ENCODE measurements at regions not wholly inside any gene's neighbourhood (a gene's known extent, or its start where the extent isn't known, plus 50 kb on each side); places are given as distances from the start of the nearest gene placed in this dataset.

DNA sequence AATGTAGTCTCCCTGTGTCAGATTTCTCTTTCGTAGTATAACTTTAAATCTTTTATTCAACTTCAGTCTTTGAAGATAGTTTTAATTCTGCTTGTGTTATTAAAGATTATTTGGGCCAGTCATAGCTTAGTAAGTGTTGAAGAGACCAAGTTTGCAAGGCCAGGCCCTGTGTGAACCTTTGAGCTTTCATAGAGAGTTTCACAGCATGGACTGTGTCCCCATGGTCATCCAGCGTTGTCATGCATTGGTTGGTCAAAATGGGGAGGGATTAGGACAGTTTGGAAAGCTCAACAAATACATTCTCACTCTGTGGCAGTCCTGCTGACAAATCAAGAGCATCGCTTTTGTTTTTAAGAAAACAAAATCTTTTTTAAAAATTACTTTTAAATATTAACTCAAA is 74.6 kb upstream of the FAM83B start:
- TF ChIP-seq, protein P1, sequence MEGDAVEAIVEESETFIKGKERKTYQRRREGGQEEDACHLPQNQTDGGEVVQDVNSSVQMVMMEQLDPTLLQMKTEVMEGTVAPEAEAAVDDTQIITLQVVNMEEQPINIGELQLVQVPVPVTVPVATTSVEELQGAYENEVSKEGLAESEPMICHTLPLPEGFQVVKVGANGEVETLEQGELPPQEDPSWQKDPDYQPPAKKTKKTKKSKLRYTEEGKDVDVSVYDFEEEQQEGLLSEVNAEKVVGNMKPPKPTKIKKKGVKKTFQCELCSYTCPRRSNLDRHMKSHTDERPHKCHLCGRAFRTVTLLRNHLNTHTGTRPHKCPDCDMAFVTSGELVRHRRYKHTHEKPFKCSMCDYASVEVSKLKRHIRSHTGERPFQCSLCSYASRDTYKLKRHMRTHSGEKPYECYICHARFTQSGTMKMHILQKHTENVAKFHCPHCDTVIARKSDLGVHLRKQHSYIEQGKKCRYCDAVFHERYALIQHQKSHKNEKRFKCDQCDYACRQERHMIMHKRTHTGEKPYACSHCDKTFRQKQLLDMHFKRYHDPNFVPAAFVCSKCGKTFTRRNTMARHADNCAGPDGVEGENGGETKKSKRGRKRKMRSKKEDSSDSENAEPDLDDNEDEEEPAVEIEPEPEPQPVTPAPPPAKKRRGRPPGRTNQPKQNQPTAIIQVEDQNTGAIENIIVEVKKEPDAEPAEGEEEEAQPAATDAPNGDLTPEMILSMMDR (IDR thresholded peaks at IDR 0.05; ENCODE audit: low read depth, low read length): no peak
- TF ChIP-seq, protein P2, sequence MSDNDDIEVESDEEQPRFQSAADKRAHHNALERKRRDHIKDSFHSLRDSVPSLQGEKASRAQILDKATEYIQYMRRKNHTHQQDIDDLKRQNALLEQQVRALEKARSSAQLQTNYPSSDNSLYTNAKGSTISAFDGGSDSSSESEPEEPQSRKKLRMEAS (IDR thresholded peaks at IDR 0.05; ENCODE audit: low read depth, low read length): no peak
- TF ChIP-seq POLR2A (IDR thresholded peaks at IDR 0.05; ENCODE audit: extremely low read depth, insufficient read length) (no peak), MYC (IDR thresholded peaks at IDR 0.05; ENCODE audit: low read depth, low read length) (no peak)
- DNase-seq (ENCODE audit: low read depth): no peak

GRCh38 chr6:54772610-54773009 is 74.0 kb upstream of the FAM83B start:
- TF ChIP-seq, protein P1 (IDR thresholded peaks at IDR 0.05; ENCODE audit: low read depth, low read length): no peak
- TF ChIP-seq, protein P2 (IDR thresholded peaks at IDR 0.05; ENCODE audit: low read depth, low read length): no peak
- TF ChIP-seq MYC (IDR thresholded peaks at IDR 0.05; ENCODE audit: low read depth, low read length) (no peak), POLR2A (IDR thresholded peaks at IDR 0.05; ENCODE audit: extremely low read depth, insufficient read length) (no peak)
- no peak for DNase-seq (ENCODE audit: low read depth)
- H3K4me3 ChIP-seq (ENCODE audit: low read depth, low read length): no peak overlapping the region

More for the DNA sequence above, 74.6 kb upstream of the FAM83B start:
- H3K4me3 ChIP-seq (ENCODE audit: low read depth, low read length): no peak overlapping the region

- TF ChIP-seq, protein P2 (IDR thresholded peaks at IDR 0.05; ENCODE audit: low read depth, low read length): no peak
- TF ChIP-seq, protein P1 (IDR thresholded peaks at IDR 0.05; ENCODE audit: low read depth, low read length): no peak
- TF ChIP-seq MYC (IDR thresholded peaks at IDR 0.05; ENCODE audit: low read depth, low read length): no peak
- TF ChIP-seq POLR2A (IDR thresholded peaks at IDR 0.05; ENCODE audit: extremely low read depth, insufficient read length): no peak
- no peak overlapping the region for H3K4me3 ChIP-seq (ENCODE audit: low read depth, low read length)
- no peak for DNase-seq (ENCODE audit: low read depth)
Measured at GRCh38 chr6:54775576-54775975, 71.0 kb upstream of the FAM83B start.

GRCh38 chr6:54776891-54777290 is 69.7 kb upstream of the FAM83B start:
- no peak for TF ChIP-seq POLR2A (IDR thresholded peaks at IDR 0.05; ENCODE audit: extremely low read depth, insufficient read length)
- TF ChIP-seq MYC (IDR thresholded peaks at IDR 0.05; ENCODE audit: low read depth, low read length): no peak
- TF ChIP-seq, protein P1 (IDR thresholded peaks at IDR 0.05; ENCODE audit: low read depth, low read length): no peak
- TF ChIP-seq, protein P2 (IDR thresholded peaks at IDR 0.05; ENCODE audit: low read depth, low read length): no peak
- no peak for DNase-seq (ENCODE audit: low read depth)
- no peak overlapping the region for H3K4me3 ChIP-seq (ENCODE audit: low read depth, low read length)

- no peak for DNase-seq (ENCODE audit: low read depth)
- no peak for TF ChIP-seq POLR2A (IDR thresholded peaks at IDR 0.05; ENCODE audit: extremely low read depth, insufficient read length)
- TF ChIP-seq MYC (IDR thresholded peaks at IDR 0.05; ENCODE audit: low read depth, low read length): no peak
- TF ChIP-seq, protein P2 (IDR thresholded peaks at IDR 0.05; ENCODE audit: low read depth, low read length): no peak
- TF ChIP-seq, protein P1 (IDR thresholded peaks at IDR 0.05; ENCODE audit: low read depth, low read length): no peak
- no peak overlapping the region for H3K4me3 ChIP-seq (ENCODE audit: low read depth, low read length)
Measured at GRCh38 chr6:54778731-54779130, 67.8 kb upstream of the FAM83B start.

Data from NB4 (cell line).